Urinary bladder (tissue), 3 donors: ENCODE measurements at regions not wholly inside any gene's neighbourhood (a gene's known extent, or its start where the extent isn't known, plus 50 kb on each side); places are given as distances from the start of the nearest gene placed in this dataset.
"Not testable (repeated sequence)": the region's sequence is repeated elsewhere in the genome, so short reads cannot be mapped to it uniquely, and the experiment has no call there.

ENCODE experiments used
- DNase-seq: peaks from one replicate; pipeline ENCODE4 v3.0.0-alpha.2; 2015; ENCODE audit errors: extremely low spot score
- H3K27ac ChIP-seq: one replicate; pipeline ENCODE4 v1.5.1; 2013; ENCODE audit warnings: low read depth, mild to moderate bottlenecking, moderate library complexity
- H3K36me3 ChIP-seq: one replicate; pipeline ENCODE4 v1.6.1; 2013; ENCODE audit warnings: mild to moderate bottlenecking, moderate library complexity; ENCODE audit not compliant: insufficient read depth
- H3K4me1 ChIP-seq: one replicate; pipeline ENCODE4 v1.6.1; 2013; ENCODE audit warnings: mild to moderate bottlenecking, moderate library complexity; ENCODE audit not compliant: insufficient read depth
- H3K4me3 ChIP-seq: one replicate; pipeline ENCODE4 v1.5.1; 2013; ENCODE audit warnings: low read depth, low read length
- WGBS: extraction: QIAGEN DNeasy Blood & Tissue Kit; methylation state at CpG from one replicate; pipeline ENCODE4 v1.1.7; 2013; 5-methylcytosine and 5-hydroxymethylcytosine counted together
- donor health status: healthy with polysubstance abuse.
- donor health status: healthy.

DNA sequence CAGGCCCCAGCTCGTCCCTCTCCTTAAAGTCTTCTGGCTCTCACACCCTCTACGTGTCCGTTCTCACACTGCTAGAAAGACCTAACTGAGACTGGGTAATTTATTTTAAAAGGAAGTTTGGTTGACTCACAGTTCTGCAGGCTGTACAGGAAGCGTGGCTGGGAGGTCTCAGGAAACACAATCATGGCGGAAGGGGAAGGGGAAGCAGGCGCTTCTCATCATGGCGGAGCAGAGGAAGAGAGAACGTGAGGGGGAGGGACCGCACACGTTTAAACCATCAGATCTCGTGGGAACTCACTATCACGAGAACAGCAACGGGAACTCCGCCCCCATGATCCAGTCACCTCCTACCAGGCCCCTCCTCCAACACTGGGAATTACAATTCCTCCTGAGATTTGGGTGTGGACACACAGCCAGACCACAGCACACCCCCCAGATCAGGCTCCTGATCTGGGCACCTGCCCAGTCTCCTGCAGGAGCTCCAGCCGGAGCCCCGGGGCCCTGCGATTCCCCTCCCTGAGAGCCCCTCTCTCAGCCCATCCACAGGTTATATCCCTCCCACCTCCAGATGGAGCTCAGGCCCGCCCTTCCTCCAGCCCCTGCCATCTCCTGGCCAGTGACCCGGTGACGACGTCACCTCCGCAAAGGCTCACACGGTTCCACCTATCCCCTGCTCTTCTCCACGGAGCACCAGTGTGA lies 170.2 kb downstream of the BRD1 start:
- 68% methylated on average over 24 of the region's 24 CpGs for WGBS
- Histone ChIP-seq H3K4me3 (peak overlapping the region; percentile 17), H3K36me3 (no peaks in the 10 kb centered on the region), H3K4me1 (no peaks in the 10 kb centered on the region), H3K27ac (no peak overlapping the region)
- DNase-seq, result no peak

DNA sequence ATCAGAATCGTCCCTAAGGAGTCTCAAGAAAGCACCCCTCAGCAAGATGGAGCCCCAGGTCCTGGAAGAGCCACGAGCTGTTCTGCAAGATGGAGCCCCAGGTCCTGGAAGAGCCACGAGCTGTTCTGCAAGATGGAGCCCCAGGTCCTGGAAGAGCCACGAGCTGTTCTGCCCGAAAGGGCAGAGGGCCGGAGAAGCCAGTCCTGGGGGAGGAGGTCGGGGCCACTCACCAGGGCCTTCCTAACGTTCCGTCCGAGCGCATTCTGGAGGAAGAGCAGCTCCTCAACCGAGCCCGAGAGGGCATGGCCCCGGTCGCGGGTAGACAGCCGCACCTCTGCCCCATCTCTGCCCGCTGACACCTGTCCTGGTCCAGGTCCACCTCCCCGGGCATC lies 170.8 kb downstream of the BRD1 start:
- not testable (repeated sequence) for H3K4me1 ChIP-seq, H3K27ac ChIP-seq, H3K36me3 ChIP-seq, DNase-seq
- H3K4me3 ChIP-seq, result peak overlapping the region; percentile 17
- WGBS, result 71% methylated on average over 19 of the region's 19 CpGs

DNA sequence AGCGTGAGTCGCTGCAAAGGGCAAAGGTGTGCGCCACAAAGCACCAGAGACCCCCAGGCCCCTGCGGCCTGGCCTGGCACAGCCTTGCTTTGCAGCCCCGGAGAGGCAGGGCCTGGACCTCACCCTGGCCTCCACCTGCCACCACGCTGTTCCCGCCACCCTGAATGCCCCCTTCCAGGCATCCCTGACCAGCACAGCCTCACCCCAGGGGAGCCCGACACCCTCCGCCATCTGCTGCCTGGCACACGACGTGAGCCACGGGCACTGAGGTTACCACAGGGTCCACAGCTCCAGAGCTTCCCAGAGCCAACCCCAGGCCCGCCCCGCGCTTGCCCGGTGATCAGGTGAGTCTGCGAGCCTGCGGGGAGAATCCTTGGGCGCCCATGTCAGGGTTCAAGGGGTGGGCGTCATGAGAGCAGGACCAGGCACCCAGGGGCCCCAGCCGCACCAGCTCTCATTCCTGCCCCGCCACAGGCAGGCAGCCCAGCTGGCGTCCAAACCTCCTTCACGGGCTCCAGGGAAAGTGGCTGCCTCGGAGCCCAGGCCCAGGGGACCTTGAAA lies 171.3 kb downstream of the BRD1 start:
- no peak overlapping the region for H3K27ac ChIP-seq
- H3K36me3 ChIP-seq, result no peaks in the 10 kb centered on the region
- WGBS, result 88% methylated on average over 25 of the region's 25 CpGs
- DNase-seq, result no peak
- peak overlapping the region; percentile 17 for H3K4me3 ChIP-seq
- no peaks in the 10 kb centered on the region for H3K4me1 ChIP-seq

DNA sequence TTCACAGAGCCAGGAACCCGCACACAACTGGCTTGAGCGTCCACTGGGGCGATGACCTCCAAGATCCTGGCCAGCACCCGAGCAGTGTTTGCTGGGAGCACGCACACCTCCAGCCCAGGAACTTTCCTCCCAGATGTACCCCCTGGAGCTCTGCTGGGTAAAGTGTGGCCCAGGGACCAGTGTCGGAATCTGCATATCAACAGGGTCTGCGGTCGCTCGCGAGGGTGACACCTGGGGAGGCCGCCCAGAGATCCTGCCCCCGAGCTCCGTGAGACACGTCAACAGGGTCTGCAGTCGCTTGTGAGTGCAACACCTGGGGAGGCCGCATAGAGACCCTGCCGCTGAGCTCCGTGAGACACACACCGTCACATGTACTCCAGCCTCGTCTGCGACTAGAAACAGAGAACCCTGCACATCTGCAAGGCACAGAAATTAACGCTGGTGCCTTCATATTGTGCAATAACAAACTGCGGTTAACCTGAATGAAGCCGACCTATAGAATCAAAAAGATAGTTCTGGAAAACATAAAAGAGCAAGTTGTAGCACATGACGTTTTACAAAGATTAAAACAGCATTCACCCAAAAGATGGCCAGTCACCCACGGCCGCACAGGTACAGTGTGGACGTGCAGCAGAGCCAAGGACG lies 172.4 kb downstream of the BRD1 start:
- Histone ChIP-seq H3K4me3 (no peak overlapping the region), H3K27ac (no peak overlapping the region), H3K4me1 (no peaks in the 10 kb centered on the region), H3K36me3 (no peaks in the 10 kb centered on the region)
- 58% methylated on average over 29 of the region's 29 CpGs for WGBS
- no peak for DNase-seq

DNA sequence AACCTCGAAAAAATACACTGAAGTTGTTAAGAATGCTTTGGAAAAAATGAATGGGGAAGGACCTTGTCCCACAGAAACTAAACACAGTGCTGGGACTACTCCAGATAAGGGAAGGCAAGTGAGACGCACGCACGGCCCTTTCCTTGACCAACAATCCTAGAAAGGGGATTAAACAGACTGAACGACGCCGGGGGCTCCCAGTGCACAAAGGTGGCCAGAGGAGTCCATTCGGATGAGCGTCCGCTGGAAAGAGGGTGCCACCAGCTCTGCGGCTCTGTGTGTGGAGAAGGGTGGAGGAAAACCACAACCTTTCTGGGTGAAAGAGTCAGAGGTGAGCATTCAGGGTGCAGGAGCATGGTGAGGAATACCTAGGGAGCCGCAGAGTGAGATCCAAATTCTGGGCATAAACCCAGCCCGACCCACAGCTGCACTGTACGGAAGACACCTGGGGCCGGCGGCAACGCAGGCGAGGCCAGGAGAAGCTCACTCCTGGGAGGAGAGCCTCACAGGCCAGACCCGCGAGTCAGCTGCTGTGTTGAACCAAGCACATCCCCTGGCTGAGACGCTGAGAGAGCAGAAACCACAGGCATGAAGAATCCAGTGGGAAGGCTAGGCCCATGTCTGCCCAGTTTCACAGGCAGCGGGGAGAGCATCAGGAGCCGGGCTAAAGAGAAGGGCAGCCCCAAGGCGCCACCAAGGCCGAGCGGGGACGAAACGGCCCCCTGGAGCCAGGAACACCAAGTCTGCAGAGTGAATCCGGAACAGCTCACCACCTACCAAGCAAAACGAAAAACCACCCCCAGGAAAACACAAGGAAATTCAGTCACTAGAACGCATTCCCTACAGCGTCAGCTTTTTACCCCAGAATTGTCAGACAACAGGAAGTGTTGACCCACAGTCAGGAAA lies 177.1 kb downstream of the BRD1 start:
- WGBS, result 79% methylated on average over 32 of the region's 32 CpGs
- Histone ChIP-seq H3K36me3 (no peaks in the 10 kb centered on the region), H3K4me1 (no peaks in the 10 kb centered on the region), H3K4me3 (no peak overlapping the region), H3K27ac (no peak overlapping the region)
- no peak for DNase-seq

DNA sequence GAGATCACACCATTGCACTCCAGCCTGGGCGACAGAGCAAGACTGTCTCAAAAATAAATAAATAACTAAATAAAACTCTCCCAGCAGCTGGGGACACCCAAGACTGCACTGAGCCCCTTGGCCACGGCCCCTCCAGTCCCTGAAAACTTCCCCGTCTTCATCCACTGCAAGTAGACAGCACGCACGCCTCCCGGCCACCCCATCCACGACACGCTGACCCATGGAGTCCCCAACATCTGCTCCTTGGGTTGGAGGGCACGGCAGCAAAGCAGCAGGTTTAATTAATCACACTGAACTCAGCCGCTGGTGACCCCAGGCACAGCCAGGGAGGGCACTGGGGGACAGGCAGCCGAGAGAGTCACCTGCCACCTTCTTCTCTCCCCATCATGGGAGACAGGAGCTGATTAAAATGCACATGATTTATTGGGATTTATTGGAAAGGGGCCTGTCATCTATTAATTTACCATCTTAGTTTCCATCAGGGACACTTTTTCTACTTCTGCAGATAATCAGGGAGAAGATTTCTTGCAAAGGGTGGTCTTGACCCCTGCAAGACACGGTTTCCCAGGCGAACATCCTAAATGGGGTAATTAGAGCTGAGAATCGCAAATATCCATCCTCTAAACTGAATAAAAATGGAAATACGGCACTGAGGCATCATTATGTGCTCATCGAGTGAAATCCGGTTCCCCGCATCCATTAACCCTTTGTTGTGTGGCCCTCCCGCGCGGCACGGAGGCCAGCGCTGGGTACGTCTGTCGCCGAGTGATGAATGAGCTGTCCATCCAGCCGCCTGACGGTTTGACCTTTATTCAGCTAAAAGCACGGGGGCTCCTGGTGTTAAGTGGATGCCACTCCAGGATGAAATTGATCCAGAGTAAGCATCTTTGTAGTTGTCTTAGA lies 178.3 kb downstream of the BRD1 start:
- no peak overlapping the region for H3K4me3 ChIP-seq
- WGBS, result 66% methylated on average over 29 of the region's 29 CpGs
- no peaks in the 10 kb centered on the region for H3K36me3 ChIP-seq
- no peaks in the 10 kb centered on the region for H3K4me1 ChIP-seq
- H3K27ac ChIP-seq, result no peak overlapping the region
- DNase-seq, result no peak

DNA sequence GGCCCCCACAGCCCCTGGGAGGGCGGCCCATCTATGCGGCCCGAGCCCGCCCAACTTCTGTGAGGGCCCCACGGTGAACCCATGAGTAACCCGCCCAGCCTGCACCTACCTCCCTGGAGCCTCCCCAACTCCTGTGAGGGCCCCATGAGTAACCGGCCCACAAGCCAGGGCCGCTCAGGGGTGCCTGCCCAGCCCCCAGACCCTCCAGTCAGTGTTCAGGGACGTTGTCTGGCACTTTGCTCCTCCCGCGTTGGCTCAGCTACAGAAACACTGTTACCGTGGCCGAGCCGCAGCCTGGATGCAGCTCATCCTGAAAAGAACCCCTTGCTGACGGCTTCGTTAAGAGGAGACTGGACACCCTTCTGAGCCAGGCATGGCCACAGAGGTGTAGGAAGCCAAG lies 179.6 kb downstream of the BRD1 start:
- Histone ChIP-seq H3K27ac (no peak overlapping the region), H3K4me3 (no peak overlapping the region), H3K4me1 (no peaks in the 10 kb centered on the region), H3K36me3 (no peaks in the 10 kb centered on the region)
- DNase-seq, result no peak
- 69% methylated on average over 16 of the region's 16 CpGs for WGBS

DNA sequence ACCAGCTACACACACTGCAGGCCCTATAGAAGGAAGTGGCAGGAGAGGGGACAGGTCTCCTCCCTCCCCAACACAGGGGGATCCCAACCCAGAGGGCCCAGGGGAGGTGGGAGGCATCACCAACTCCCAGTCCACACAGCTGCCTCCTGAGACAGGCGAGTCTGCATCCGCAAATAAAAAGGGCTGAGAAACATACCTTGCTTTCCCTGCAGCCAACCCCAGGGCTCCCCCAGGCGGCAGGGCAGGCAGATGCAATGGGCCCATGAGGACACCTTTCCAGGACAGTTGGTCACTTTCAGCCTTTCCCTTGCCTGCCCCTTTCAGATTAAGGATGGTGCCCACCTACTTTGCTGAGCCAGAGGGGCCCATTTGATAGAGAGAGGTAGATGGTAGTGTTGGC lies 180.0 kb downstream of the BRD1 start:
- Histone ChIP-seq H3K27ac (no peak overlapping the region), H3K36me3 (no peaks in the 10 kb centered on the region), H3K4me3 (no peak overlapping the region), H3K4me1 (no peaks in the 10 kb centered on the region)
- WGBS, result 80% methylated on average over 3 of the region's 3 CpGs
- DNase-seq, result no peak

DNA sequence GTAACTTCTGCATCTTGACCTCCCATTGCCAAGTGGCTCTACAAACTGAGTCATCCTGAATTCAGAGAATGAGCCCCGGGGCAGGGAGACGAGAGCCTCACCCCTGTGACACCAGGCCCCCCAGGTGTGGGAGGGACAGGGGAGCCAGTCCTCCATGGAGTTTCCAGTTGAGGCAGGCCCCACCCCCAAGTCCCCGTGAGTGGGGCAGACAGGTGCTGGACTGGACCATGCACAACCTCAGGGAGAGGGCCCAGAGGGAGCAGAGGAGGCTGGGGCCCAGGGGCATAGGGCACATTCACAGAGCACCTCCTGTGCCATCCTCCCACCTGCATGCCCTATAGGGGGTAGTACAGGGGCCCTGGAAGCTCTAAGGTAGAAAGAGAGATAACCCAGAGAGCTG lies 180.8 kb downstream of the BRD1 start:
- H3K4me1 ChIP-seq, result no peaks in the 10 kb centered on the region

DNA sequence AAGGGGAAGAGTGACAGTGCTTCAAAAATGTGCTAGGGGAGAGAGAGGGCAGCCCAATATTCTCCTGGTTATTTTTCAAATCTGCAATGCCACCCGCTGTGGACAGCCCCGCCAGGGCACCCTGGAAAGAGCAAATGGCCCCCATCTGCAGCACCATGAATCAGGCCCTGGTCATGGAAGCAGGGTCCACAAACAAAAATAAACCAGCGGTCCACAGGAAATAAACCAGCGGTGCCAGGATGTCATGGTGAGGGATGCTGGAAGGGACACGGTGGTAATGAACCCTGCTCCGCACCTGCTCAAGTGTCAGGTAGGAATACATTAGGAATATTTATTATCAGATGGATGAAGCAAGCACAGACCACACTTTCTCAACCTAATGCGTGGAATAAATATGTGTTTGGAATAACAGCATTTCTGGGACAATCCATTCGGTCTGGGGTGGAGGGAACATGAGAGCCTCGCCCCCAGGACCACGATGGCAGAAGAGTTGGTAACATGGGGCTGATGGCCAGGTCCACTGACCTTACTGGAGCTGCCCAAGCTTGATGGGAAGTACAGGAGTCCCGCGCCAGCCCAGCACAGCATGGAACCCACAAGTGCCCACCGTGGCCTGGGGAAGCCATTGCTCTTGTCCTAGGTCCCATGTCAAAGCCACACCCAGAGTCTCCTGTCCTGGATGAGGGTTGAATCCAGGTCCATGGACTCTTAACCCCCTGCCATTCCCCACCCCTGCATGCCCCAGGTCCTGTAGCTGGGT lies 181.7 kb downstream of the BRD1 start:
- H3K36me3 ChIP-seq, result no peaks in the 10 kb centered on the region
- WGBS, result 92% methylated on average over 13 of the region's 13 CpGs
- H3K4me3 ChIP-seq, result no peak overlapping the region
- no peak overlapping the region for H3K27ac ChIP-seq
- no peaks in the 10 kb centered on the region for H3K4me1 ChIP-seq
- DNase-seq, result no peak

More for the DNA sequence above, 180.8 kb downstream of the BRD1 start:
- no peaks in the 10 kb centered on the region for H3K36me3 ChIP-seq
- WGBS, result 72% methylated on average over 3 of the region's 3 CpGs
- no peak overlapping the region for H3K4me3 ChIP-seq
- no peak overlapping the region for H3K27ac ChIP-seq
- DNase-seq, result no peak

DNA sequence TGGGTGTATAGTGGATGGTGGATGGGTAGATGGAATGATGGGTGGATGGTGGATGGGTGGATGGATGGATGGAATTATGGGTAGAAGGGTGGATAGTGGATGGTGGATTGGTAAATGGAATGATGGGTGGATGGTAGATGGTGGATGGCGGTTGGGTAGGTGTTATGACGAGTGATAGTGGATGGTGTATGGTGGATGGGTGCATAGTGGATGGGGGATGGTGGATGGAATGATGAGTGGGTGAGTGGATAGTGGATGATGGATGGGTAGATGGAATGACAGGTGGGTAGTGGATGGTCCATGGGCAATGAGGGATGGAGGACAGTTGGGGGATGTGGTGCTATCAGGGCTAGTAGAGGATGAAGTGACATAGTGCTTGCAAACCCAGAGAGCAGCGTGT lies 182.4 kb downstream of the BRD1 start:
- DNase-seq, result no peak
- 93% methylated on average over 3 of the region's 3 CpGs for WGBS
- Histone ChIP-seq H3K4me3 (no peak overlapping the region), H3K36me3 (no peaks in the 10 kb centered on the region), H3K4me1 (no peaks in the 10 kb centered on the region), H3K27ac (no peak overlapping the region)

DNA sequence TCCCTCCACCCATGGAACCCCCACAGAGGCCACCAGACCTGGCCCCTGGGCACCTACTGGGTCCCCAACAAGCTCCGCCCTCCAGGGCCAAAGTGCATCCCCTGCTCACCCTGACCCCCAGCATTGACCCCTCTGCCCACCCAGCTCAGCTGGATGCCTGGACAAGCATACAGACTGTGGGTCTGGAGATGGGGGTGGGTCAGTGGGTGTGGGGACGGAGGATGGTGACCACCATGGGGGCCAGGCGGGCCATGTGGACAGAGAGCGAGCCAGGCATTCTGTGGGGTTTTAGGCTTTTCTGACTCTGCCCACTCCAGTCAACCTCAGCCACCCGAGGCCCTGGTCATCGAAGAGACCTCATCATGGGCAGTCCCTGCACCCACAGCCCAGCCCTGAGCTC lies 183.7 kb downstream of the BRD1 start:
- WGBS, result 98% methylated on average over 6 of the region's 6 CpGs
- H3K27ac ChIP-seq, result no peak overlapping the region
- DNase-seq, result no peak
- H3K4me3 ChIP-seq, result no peak overlapping the region
- no peaks in the 10 kb centered on the region for H3K4me1 ChIP-seq
- H3K36me3 ChIP-seq, result no peaks in the 10 kb centered on the region
